ENCODE measurements at regions not wholly inside any gene's neighbourhood (a gene's known extent, or its start where the extent isn't known, plus 50 kb on each side); places are given as distances from the start of the nearest gene placed in this dataset.

DNA sequence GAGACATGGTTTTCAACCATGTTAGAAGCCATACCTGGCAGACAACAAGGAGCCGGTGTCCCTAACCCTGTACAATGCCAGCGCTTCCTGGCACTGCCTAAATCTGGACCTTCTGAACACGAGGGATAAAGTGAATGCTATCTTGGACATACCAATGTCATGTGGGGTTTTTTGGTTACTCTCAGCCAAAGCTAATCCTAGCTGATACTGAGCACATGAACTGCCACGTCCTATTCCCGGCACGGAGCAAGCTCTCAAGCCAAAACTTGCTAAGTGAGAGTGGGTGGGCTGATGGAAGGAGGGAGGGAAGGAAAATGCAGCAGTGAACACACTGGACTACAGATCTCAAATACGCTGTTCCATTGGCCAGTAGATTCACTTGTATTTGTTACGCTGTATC, 226.1 kb downstream of the BCOR start:
- H3K4me3 ChIP-seq (ENCODE audit: low read length) = no peak overlapping the region
- peak; percentile 33 for DNase-seq (ENCODE audit: low read depth)
- TF ChIP-seq, protein P1, sequence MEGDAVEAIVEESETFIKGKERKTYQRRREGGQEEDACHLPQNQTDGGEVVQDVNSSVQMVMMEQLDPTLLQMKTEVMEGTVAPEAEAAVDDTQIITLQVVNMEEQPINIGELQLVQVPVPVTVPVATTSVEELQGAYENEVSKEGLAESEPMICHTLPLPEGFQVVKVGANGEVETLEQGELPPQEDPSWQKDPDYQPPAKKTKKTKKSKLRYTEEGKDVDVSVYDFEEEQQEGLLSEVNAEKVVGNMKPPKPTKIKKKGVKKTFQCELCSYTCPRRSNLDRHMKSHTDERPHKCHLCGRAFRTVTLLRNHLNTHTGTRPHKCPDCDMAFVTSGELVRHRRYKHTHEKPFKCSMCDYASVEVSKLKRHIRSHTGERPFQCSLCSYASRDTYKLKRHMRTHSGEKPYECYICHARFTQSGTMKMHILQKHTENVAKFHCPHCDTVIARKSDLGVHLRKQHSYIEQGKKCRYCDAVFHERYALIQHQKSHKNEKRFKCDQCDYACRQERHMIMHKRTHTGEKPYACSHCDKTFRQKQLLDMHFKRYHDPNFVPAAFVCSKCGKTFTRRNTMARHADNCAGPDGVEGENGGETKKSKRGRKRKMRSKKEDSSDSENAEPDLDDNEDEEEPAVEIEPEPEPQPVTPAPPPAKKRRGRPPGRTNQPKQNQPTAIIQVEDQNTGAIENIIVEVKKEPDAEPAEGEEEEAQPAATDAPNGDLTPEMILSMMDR (conservative IDR thresholded peaks at IDR 0.05; ENCODE audit: low read depth, low read length) = no peak

DNA sequence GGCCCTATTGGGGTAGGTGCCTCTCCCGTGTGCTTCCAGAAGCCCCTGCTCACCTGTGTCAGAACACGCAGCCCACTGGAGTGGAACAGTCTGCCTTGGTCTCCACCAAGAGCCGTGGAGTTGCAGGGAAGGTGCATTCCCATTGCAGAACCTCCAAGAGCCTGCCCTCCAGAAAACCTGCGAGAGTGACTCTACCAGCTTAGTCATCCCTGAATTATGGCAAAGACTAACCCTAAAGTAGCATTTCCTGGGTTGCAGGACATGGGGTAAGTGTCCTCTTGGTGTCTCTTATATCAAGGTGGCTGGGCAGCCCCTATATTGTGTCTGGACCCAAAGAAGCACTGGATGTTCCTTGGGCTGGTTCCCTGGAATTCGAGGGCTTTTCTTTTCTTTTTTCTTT, 224.6 kb downstream of the BCOR start:
- TF ChIP-seq, protein P1 (conservative IDR thresholded peaks at IDR 0.05; ENCODE audit: low read depth, low read length) = no peak
- DNase-seq (ENCODE audit: low read depth) = no peak
- H3K4me3 ChIP-seq (ENCODE audit: low read length) = no peak overlapping the region

DNA sequence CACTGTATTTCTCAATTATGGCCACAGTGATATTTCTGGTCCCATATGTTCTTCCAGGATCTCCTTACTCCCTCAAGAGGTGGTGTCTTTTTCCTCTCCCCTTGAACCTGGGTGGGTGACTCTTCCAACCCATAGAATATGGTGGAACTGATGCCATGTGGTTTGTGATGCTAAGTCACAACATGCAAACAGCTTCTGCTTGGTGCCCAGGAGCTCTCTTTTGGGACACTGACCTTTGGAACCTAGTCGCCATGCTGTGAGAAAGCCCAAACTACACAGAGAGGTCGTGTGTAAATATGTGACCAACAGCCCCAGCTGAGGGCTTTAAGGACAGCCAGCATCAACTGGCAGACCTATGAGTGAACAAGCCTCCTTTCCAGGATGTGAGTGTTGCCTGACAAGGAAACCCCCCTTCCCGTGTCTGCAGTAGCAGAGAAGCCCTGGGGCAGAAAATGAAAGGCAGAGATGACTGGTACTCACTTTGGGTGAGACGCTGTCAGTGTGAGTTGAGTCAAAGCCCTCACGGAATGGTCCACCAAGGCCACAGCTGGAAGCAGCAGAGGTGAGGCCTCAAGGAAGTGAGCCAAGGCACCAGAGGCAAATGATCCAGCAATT, 223.4 kb downstream of the BCOR start:
- no peak overlapping the region for H3K4me3 ChIP-seq (ENCODE audit: low read length)
- no peak for DNase-seq (ENCODE audit: low read depth)
- TF ChIP-seq, protein P1 (conservative IDR thresholded peaks at IDR 0.05; ENCODE audit: low read depth, low read length) = no peak

DNA sequence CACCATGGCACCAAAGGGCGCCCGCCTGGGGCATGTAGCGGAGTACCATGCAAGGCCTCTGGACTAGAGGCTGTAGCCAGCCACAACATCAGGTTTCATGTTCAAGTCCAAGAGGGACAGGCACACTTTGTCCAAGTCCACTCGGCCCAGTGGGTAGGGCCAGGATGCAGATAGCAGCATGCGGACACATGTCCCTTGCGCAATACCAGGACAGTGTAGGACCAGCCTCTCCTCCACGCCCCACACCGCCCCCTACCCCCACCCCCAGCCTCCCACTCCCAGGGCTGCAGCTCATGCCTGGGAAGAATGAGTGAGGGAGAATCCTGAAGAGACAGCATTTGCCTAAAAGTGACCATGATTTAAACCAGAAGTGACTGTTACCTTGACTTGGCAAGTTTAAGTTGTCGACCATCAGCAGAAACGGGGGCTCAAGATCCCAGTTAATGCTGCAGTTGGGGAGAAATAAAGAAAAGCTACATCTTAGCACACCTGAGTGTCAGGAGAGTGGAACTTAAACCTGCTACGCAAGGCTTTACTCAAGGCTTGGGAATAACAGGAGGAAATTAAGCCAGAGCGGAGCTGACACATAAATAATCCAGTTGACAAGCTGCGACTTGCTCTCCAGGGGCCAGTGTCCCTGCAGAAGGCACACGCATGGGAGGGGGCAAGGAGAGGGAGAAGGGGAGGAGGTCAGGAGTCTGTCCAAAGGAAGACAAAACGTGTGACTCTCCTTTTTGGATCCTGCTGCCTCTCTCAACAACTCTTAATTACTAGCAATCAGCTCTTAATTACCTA, 221.7 kb downstream of the BCOR start:
- TF ChIP-seq, protein P1 (conservative IDR thresholded peaks at IDR 0.05; ENCODE audit: low read depth, low read length) = no peak
- H3K4me3 ChIP-seq (ENCODE audit: low read length) = no peak overlapping the region
- DNase-seq (ENCODE audit: low read depth) = no peak

DNA sequence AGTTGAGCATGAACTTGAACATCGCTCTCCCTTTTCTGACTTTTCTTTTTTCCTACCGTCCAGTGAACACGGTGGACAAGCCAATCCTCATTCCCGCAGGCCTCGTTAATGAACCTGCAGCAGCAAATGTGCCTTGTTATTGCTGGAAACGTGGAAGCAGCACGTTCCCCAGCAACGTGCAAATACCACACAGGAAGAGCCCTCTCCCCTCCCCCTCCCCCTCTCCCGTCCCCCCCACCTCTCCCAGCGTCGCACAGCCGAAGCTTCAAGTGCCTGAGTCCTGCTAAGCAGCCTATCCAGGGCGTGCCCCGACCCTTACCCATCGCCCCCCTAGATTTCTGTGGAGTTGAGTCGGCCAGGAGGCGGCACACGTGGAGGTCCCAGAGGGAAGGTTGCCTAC, 219.9 kb downstream of the BCOR start:
- no peak overlapping the region for H3K4me3 ChIP-seq (ENCODE audit: low read length)
- TF ChIP-seq, protein P1 (conservative IDR thresholded peaks at IDR 0.05; ENCODE audit: low read depth, low read length) = no peak
- DNase-seq (ENCODE audit: low read depth) = no peak

DNA sequence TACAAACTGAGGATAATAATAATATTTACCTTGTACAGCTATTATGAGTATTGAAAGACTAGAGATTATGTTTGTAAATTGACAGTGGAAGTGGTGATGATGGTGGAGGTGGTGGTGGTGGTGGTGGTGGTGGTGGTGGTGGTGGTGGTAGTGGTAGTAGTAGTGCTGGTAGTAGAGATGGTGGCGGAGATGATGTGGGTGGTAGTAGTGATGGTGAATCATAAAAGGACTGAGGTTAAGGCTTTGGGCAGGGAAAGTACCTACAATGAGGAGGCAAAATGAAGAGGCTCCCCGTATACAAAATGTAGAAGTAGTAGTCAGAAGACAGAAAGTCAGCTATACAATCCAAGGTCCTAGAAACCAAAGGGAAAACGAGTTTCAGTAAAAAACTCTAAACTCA, 214.1 kb downstream of the BCOR start:
- no peak for DNase-seq (ENCODE audit: low read depth)
- TF ChIP-seq, protein P1 (conservative IDR thresholded peaks at IDR 0.05; ENCODE audit: low read depth, low read length) = no peak
- no peak overlapping the region for H3K4me3 ChIP-seq (ENCODE audit: low read length)

DNA sequence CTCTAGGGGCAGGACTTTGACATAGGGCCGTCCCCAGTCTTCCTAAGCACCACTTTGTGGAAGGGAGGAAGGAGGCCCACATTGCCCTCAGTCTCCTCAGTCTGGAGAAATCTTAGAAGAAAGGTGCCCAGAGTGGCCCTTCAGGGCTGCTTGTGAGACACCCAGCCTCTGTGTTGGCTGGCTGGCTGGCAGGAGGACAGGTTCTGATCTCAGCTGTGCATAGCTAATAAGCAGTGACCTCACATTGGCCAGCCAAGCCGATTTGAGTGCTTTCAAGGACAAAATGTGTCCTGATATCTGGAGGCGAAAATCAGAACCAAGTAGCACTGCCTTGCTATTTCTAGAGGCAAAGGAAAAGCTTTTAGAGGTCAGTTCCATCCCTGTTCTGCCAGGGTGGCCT, 211.5 kb downstream of the BCOR start:
- DNase-seq (ENCODE audit: low read depth) = no peak
- TF ChIP-seq, protein P1 (conservative IDR thresholded peaks at IDR 0.05; ENCODE audit: low read depth, low read length) = no peak

More for the DNA sequence above, 211.5 kb downstream of the BCOR start:
- H3K4me3 ChIP-seq (ENCODE audit: low read length) = no peak overlapping the region
